GM18505 (cell line): ENCODE measurements at regions not wholly inside any gene's neighbourhood (a gene's known extent, or its start where the extent isn't known, plus 50 kb on each side); places are given as distances from the start of the nearest gene placed in this dataset.

Source experiments
- ATAC-seq: cut with Tn5 transposase; IDR thresholded peaks from one replicate; pipeline ENCODE4 v1.9.1; 2021; ENCODE audit not compliant: unreplicated experiment
- POLR2A ChIP-seq: IDR thresholded peaks from 4 replicates; pipeline ENCODE4 v1.6.1; 2011; ENCODE audit warnings: borderline replicate concordance; ENCODE audit not compliant: insufficient read depth, insufficient read length; ENCODE audit errors: extremely low read depth

- no peak for ATAC-seq
- TF ChIP-seq POLR2A, result no peak
Measured at GRCh38 chr7:20561908-20562307, 53.6 kb upstream of the ABCB5 start.

DNA sequence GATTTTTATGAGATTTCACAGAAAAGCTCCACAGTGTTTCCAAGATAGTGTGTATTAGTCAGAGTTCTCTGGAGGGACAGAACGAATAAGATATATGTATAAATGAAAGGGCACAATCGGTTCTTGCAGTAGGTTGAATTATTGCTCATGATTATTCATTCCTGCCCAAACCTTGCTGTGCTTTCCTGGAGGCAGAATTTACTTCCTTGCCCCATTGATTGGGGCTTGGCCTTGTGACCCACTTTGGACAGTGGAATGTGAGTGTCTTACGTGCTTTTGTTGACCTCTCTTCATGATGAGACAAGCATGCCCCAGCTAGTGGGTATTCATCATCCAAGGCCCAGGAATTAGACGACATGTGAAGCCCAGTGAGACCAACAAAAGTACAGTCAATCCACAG is 53.0 kb upstream of the ABCB5 start:
- no peak for ATAC-seq
- no peak for TF ChIP-seq POLR2A
